ENCODE measurements at regions not wholly inside any gene's neighbourhood (a gene's known extent, or its start where the extent isn't known, plus 50 kb on each side); places are given as distances from the start of the nearest gene placed in this dataset.

GRCh38 chr12:115245020-115245419 is 561.0 kb upstream of the TBX3 start:
- no peak overlapping the region for H3K4me3 ChIP-seq (ENCODE audit: low read depth, low read length)

GRCh38 chr12:115243933-115244628 is 560.1 kb upstream of the TBX3 start:
- no peak overlapping the region for H3K4me3 ChIP-seq (ENCODE audit: low read depth, low read length)

- H3K4me3 ChIP-seq (ENCODE audit: low read depth, low read length) = no peak overlapping the region
Observed at GRCh38 chr12:115240251-115240650, 556.3 kb upstream of the TBX3 start.

DNA sequence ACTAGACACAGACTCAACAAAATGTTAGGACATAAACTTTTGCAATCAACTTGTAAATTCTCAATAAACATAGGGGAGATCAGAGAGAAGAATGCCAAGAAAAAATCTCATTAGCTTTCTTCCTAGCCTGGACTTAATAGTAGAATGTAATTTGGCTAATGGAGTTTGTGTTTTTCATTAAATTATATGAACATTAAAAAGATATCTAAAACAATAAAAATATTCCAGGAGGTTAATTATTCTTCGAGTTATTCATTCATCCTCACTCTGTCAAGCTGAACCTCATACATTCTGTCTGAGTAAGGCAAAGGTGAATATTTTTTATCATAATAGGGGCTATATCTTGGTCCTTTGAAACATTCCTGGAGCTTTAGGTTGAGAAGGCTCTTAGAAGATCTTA is 551.9 kb upstream of the TBX3 start:
- H3K4me3 ChIP-seq (ENCODE audit: low read depth, low read length) = no peak overlapping the region

GRCh38 chr12:115233891-115234543 is 550.0 kb upstream of the TBX3 start:
- no peak overlapping the region for H3K4me3 ChIP-seq (ENCODE audit: low read depth, low read length)

DNA sequence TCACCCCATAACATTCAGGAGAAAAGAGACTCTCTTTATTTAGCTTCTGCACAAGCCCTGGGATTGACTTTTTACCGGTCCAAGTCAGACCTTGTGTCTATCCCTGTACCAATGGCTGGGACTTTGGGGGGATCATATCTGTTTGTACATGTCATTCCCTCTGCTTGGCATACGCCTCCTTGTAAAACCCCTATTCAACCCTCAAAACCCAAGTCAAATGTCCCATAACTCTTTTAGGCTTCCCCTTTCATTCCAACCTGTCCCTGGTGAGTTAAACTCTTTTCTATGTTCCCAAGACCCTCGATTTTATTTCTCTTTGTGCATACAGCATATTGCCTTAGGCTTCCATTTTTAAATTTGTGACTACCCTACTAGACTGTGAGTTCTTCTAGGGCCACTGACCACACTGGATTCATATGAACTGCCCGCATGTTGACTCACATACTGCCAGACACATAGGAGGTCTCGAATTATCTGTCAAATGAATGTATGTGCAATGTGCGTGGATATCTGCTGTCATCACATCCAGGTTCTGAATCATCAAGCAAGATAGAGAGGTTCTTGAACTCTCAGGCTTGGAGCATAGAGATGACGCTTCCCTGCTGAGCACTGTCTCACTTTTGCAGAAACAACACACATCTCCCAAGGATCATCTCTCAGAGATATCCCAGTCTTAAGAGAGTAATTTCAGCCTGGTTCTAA is 548.6 kb upstream of the TBX3 start:
- H3K4me3 ChIP-seq (ENCODE audit: low read depth, low read length) = no peak overlapping the region

DNA sequence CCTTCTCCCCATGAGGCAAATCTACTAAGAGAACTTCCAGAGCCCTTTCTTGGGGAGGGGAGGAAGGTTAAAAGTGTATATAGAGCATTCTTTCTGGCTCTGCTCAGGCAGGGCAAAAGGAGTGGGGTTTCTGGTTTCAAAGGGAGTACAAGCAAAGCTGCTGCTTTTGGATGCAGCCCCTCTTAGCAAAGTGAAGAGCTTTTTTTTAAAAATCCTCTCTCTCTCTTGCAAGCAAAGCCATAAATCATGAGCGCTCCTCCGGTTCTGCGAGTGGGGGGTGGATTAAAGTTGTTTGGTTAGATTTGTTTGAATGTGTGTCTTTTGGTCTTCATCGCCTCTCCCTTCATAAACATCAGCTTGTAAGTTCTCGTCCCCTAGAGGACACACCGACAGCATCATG is 546.6 kb upstream of the TBX3 start:
- no peak overlapping the region for H3K4me3 ChIP-seq (ENCODE audit: low read depth, low read length)

DNA sequence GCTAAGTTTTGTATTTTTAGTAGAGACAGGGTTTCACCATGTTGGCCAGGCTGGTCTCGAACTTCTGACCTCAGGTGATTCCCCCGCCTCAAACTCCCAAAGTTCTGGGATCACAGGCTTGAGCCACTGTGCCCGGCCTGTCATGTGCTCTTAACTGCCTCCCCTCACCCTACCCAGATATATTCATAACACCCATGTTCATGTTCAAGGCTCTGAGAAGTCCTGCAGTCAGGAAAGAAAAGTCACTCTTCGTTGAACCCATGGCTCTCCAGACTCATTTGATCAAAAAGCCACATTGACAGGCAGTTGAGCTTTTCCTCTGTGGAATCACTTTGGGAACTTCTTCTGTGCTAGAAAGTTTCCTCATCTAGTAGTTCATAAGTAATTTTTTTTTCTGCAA is 545.5 kb upstream of the TBX3 start:
- H3K4me3 ChIP-seq (ENCODE audit: low read depth, low read length) = no peak overlapping the region

GRCh38 chr12:115228434-115228833 is 544.5 kb upstream of the TBX3 start:
- H3K4me3 ChIP-seq (ENCODE audit: low read depth, low read length) = no peak overlapping the region

GRCh38 chr12:115227137-115227615 is 543.2 kb upstream of the TBX3 start:
- no peak overlapping the region for H3K4me3 ChIP-seq (ENCODE audit: low read depth, low read length)

- no peak overlapping the region for H3K4me3 ChIP-seq (ENCODE audit: low read depth, low read length)
Observed at GRCh38 chr12:115225845-115226244, 541.9 kb upstream of the TBX3 start.

DNA sequence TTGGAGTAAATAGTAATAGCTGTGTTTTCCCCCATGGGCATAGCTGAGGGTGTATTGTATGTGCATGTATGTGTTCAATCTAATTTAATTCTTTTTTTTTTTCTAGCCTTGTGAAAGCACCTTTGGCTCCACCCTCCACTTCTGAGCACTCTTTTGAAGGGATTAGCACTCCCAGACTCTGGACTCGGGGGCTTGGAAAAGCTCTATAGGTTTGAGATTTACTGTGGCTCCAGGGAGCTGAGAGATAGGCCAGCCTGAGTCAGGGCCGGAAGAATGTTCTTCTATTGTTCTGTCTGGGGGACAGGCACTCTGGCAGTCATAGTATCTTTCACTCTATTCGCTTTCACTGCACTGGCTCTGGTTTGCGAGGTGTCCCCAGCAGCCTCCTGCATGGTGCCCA is 540.0 kb upstream of the TBX3 start:
- no peak overlapping the region for H3K4me3 ChIP-seq (ENCODE audit: low read depth, low read length)

GRCh38 chr12:115223322-115223721 is 539.3 kb upstream of the TBX3 start:
- no peak overlapping the region for H3K4me3 ChIP-seq (ENCODE audit: low read depth, low read length)

DNA sequence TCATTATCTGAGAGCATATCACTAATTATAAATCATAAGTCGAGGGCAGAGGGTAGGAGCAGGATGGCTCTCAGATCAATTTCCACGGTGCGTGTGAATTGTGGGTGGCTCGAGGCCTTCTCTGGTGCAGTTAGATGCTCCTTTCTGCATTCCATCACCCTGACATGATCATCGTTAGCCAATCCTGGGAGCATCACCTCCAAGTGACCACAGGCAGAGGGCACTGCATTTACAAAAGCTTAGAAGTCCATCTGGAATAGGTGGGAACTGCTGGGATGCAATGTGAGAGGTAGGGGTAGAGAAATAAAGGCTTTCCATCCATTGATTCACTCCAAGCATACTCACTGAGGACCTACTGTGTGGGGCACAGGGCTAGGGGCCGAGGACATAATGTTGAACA is 538.2 kb upstream of the TBX3 start:
- no peak overlapping the region for H3K4me3 ChIP-seq (ENCODE audit: low read depth, low read length)

- H3K4me3 ChIP-seq (ENCODE audit: low read depth, low read length) = no peak overlapping the region
Observed at GRCh38 chr12:115216301-115216700, 532.3 kb upstream of the TBX3 start.

DNA sequence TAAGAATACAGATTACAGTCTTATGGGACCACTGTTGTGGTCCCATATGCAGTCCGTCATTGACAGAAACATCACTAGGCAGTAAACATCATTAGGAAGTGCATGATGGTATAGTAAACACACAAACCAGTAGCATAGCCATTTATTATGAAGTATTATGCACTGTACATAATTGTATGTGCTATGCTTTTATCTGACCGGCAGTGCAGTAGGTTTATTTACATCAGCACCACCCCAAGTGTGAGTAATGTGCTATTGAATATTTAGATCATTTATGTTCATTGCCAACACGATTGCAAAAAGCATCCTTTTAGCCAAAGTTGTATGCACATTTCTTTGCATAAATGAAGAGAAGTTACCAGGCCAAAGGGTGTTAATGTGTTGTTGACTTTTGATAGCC is 531.6 kb upstream of the TBX3 start:
- no peak overlapping the region for H3K4me3 ChIP-seq (ENCODE audit: low read depth, low read length)

- H3K4me3 ChIP-seq (ENCODE audit: low read depth, low read length) = no peak overlapping the region
Observed at GRCh38 chr12:115213538-115214016, 529.6 kb upstream of the TBX3 start.

DNA sequence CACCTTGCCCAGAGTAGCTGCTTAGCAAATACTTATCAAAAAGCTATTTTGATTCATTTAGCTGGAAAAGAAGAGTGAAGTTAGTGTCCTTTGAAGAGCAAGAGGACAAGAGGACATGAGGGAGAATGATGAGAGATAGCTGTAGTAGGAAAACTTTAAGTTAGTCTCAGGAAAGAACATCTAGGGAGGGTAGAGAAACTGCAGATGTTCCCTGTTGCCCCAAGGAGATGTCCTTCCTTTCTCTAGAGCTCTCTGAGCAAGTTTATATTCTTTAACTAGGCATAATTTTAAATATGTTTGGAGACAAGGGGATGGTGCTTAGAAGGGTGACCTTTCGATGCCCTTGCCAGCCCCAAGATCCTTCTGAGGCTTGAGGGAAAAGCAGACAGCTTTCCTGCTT is 529.1 kb upstream of the TBX3 start:
- no peak overlapping the region for H3K4me3 ChIP-seq (ENCODE audit: low read depth, low read length)

DNA sequence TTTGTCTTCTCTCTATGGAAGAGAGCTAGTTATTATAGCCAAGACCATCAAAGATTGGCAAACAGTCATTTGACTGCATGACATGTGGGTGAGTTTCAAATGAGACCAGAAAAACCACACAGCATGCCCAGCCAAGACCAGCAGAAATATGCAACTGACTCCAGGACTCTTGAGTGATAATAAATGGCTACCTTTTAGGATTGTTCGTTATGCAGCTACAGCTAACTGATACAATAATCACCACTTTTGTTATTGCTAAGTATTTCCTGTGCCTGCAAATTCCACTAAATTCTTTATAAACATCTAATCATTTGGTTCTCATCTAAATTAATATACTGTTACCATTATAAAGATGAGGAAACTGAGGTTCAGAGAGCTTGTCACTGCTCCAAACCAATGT is 528.4 kb upstream of the TBX3 start:
- no peak overlapping the region for H3K4me3 ChIP-seq (ENCODE audit: low read depth, low read length)

DNA sequence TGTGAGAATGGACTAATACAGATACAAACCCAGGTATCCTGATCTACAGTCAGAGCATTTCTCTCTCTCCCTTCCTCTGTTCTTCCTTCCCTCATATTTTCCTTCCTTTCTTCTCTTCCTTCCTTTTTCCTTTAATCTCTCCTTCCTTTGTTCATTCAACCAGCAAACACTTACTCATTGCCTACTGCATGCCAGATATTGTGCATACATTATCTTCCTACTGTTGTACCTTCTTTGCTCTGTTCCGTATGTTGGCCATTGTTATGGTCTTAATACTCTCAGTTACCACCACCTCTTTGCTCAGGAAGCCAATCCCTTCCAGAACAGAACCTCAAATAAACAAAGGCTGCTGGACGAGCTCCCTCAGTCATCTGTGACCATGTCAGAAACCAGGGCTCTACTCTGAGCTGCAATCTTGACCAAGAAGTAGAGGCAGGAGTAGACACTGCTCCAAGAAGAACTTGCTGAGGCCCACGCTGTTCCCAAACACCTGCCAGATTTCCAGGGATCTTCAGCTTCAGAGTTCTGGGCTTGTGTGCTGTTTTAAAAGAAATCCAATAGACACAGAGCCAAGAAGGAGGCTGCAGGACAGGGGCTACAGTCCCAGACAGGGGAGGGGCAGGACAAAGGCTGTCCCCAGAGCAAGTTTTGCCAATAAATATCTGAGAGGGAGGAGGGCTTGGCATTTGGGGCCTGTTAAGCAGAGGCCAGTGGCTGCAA is 526.7 kb upstream of the TBX3 start:
- H3K4me3 ChIP-seq (ENCODE audit: low read depth, low read length) = no peak overlapping the region

- no peak overlapping the region for H3K4me3 ChIP-seq (ENCODE audit: low read depth, low read length)
Observed at GRCh38 chr12:115209230-115209629, 525.3 kb upstream of the TBX3 start.
